Left colon (tissue), 2 donors: ENCODE measurements at regions not wholly inside any gene's neighbourhood (a gene's known extent, or its start where the extent isn't known, plus 50 kb on each side); places are given as distances from the start of the nearest gene placed in this dataset.
A peak's percentile ranks its signal among the peaks of the same experiment; 100 is the strongest.

ENCODE experiments used
- ATAC-seq: fragments of 200-7000 bp; cut with Tn5 transposase; one replicate; pipeline ENCODE4 v1.9.1; 2020; ENCODE audit warnings: mild to moderate bottlenecking, moderate library complexity
- DNase-seq, 2 donors: peaks; one replicate each; pipeline ENCODE4 v3.0.0-alpha.2; 2020
- intact Hi-C, 2 donors: fragments of 100-400 bp; cut with DNase I in 1 of 2; cut with micrococcal nuclease in 1 of 2; formaldehyde crosslinking; loops; one replicate each; pipeline versions ENCODE4 v1.11.2 to v1.14.0; 2022; cut with DNase I, micrococcal nuclease
- donor health status: DM: no; HTN: no; CAD: no.
- donor health status: DM: yes; HTN: yes; CAD: no.

DNA sequence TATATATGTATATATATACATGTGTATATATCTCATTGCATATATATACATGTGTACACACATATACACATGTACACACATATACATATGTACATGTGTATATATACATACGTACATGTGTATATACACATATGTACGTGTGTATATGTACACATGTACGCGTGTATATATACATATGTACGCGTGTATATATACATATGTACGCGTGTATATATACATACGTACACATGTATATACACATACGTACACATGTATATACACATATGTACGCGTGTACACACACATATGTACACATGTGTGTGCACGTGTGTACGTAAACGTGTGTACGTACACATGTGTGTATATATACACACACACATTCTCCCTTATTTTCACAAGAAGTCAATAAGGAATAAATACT is 141.6 kb upstream of the TMCC3 start:
- no peak for ATAC-seq
- DNase-seq: no peak
- intact Hi-C loops: no loop called here

- DNase-seq (no peak), ATAC-seq (no peak)
- intact Hi-C loops: no loop called here
Observed at GRCh38 chr12:94790825-94791224, 140.5 kb upstream of the TMCC3 start.

DNA sequence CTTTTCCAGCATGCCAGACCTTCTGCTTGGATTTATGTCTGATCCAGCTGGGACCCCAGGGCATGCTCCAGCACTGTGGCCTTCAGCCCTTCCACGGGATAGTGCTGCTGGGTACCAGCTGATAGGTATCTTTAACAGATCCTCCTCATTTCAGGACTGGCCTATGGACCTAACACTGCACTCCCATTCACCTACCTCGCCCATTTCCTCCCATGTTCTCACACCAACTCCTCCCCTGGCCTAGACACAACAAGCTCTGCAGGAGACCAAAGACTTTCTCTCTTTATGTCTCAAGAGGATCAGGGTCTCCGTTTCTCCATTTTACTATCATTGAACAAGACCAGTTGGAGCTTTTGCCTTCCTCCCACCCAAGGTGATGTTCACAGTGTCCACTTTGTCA is 140.0 kb upstream of the TMCC3 start:
- intact Hi-C loops: no loop called here
- peak; percentile 24 for ATAC-seq
- DNase-seq: no peak

GRCh38 chr12:94789510-94790225 is 139.3 kb upstream of the TMCC3 start:
- no peak for DNase-seq
- no peak for ATAC-seq
- intact Hi-C loops: no loop called here

DNA sequence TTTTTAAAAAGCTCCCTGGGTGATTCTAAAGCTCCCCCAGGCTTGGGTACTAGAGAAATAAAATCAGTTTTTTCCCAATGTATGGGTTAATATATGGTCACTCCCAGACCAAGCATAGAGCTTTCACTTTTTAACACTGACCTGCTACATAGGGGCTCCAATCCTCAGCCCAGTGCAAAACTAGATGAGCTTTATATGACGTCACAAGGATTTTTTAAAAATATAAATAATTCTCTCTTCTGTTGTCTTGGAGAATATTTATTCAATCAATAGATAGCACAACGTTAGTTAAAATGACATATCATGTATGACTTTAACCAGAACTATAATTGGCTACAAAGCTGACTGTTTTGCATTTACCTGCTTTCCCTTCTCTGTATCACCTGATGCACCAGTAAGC is 137.9 kb upstream of the TMCC3 start:
- ATAC-seq (no peak), DNase-seq (no peak)
- intact Hi-C loops: no loop called here

DNA sequence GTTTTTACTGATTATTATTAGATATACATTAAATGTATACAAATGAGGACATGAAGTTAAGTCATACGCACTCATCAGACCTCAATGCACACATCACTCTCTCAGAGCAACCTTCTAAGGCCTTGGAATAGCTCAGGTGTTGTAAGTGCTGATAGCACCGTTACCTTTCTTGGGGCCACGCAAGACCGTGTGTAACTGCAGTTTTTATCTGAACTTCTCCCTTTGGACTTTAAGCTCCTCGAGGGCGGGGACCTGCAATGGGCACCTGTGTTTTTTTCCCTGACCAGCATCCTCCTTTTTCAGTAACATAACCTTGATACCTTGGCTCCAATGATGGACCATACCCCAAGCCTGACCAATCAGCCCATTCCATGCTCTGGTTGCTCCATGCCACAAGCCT is 136.5 kb upstream of the TMCC3 start:
- DNase-seq (no peak), ATAC-seq (peak; percentile 50)
- intact Hi-C loops: no loop called here

GRCh38 chr12:94783862-94784261 is 133.5 kb upstream of the TMCC3 start:
- DNase-seq (no peak), ATAC-seq (no peak)
- intact Hi-C loops: no loop called here

- intact Hi-C loops: no loop called here
- ATAC-seq: no peak
- no peak for DNase-seq
Observed at GRCh38 chr12:94783343-94783742, 133.0 kb upstream of the TMCC3 start.

DNA sequence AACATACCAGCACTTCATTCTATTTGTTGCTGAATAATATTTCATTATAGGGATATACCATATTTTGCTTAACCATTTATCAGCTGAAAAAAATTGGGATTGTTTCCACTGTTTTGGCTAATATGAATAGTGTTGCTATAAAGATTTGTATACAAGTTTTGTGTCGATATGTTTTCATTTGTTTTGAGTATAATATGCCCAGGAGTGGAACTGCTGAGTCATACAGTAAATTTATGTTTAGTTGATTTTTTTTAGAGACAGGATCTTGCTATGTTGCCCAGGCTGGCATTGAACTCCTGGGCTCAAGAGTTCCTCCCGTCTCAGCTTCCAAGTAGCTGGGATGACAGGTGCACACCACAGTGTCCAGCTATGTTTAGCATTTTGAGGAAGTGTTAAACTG is 131.5 kb upstream of the TMCC3 start:
- DNase-seq: no peak
- ATAC-seq: no peak
- intact Hi-C loops: no loop called here

DNA sequence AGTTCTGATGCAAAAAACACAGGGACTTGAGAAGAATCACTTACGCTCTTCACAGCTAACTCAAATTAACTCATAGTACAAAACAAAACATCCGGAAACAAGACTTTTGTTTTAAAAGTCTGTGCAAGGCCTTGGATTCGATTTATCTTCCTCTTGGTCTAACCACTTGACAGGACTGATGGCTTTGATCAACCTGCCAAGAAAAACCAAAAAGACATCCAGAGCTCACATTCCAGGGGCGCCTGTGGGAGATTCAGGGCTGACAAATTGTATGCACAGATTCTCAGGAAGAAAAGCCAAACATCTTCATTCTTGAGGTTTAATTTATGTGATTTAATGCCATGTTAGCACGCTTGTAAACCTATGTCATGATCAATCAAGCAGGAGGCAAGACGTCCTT is 129.1 kb upstream of the TMCC3 start:
- intact Hi-C loops: no loop called here
- ATAC-seq (no peak), DNase-seq (no peak)

DNA sequence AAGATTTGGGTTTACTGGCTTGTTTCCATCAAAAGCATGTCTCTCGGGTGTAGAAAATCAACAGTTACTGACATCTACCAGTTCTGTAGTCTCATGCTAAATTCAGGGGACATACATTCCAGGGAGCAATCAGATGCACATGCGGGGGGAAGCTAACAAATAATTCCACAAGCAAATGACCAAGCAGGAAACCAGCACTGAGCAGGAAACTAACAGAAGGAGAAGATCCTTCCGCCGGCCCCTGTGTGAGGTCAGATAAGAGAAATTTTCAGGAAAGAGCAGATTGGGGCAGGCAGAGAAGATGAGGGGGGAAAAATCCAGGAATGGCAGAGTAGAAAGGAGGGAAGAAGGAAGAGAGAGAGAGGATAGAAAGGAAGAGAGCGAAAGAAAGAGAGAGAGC is 127.6 kb upstream of the TMCC3 start:
- no peak for DNase-seq
- intact Hi-C loops: no loop called here
- ATAC-seq: no peak

DNA sequence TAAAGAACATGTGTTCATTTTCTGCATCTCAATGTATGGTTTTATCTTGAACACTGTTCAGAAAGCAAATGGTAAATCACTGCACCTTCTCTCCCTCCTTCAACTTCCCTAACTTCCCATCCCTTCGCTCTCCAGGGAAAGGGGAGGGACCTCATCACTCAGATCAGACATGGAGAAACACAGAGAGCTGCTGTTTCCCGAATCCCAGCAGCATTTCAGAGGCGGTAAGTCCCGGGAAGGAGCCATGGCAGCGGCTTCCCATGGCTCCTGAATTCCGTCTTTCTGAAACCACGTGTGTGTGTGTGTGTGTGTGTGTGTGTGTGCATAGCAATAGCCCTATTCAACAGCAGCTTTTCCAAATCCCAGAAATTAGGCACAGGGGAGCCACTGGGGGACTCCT is 125.4 kb upstream of the TMCC3 start:
- ATAC-seq (no peak), DNase-seq (no peak)
- intact Hi-C loops: no loop called here

GRCh38 chr12:94771741-94772140 is 121.4 kb upstream of the TMCC3 start:
- ATAC-seq (no peak), DNase-seq (no peak)
- intact Hi-C loops: no loop called here

DNA sequence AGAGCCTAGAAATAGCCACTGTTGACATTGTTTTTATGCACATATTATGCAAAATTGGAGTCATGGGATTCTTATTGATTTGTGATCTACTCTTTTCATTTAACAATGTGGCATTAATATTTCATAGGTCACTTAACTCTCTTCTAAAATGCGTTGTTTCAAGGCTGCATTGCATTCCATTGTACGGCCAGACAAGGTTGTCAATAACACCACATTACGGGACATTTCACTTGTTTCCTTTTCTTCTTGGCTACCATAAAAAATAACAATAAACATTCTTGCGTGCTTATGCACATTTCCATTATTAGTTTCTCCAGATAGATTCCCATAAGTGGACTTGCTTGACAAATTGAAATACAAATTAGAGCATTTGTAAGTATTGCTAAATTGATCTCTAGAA is 120.8 kb upstream of the TMCC3 start:
- intact Hi-C loops: no loop called here
- DNase-seq: no peak
- ATAC-seq: no peak

DNA sequence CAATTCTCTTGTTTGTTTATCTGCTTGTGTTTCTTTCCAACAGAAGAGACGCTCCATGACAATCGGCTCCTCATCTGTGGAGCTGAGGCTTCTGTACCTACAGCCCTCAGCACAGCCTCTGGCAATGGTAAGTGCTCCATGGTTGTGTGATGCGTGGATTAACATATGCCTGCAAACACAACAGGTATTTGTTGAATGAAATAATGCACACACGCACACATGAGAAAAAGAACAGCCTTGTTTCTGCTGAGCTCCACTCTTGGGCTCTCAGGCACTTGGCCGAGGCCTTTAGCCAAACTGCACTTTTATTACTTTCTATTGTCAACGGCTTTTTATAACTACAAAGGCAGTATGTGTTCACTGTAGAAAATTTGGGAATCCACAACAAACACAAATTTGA is 120.4 kb upstream of the TMCC3 start:
- ATAC-seq: peak; percentile 49
- intact Hi-C loops: no loop called here
- peak in 1 of 2 donors; percentile 28 for DNase-seq

GRCh38 chr12:94769776-94770759 is 119.7 kb upstream of the TMCC3 start:
- no peak for DNase-seq
- ATAC-seq: peak; percentile 68
- intact Hi-C loops: no loop called here

DNA sequence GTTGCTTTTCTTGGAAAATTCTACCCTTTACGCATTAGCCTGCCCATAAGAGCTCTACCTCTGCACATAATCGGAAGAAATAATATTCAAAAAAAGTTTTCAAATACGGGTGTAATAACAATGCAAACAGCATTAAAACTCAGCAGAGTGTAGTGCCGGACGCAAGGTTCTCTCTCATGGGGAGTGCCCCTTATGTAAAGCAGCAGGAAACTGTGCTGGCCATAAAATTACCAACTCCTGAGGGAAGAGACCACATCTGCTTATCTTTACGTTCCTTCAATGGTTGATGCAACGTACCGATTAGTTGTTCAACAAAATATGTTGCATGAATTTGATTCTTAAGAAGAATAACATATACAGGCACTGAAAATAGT is 118.7 kb upstream of the TMCC3 start:
- DNase-seq (peak; percentile 41 to 59), ATAC-seq (peak; percentile 88)
- intact Hi-C loops: no loop called here

- peak in 1 of 2 donors; percentile 45 for DNase-seq
- ATAC-seq: peak; percentile 30
- intact Hi-C loops: no loop called here
Observed at GRCh38 chr12:94768398-94769046, 118.2 kb upstream of the TMCC3 start.

DNA sequence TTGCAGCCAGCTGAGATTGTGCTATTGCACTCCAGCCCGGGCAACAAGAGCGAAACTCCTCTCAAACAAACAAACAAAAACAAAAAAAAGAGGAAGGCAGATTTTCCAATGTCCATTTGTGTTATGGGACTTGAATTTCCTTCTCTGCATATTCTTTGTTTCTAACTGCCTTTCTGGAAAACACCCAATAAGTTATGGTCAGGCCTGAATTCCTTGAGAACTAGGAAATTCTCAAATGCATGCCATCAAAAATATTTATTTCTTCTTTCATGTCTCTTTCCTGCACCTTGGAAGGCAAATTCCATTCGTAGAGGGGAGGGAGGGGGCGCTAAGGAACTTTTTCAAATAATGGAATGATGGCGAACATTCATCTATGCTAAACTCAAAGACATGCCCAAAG is 117.6 kb upstream of the TMCC3 start:
- ATAC-seq (no peak), DNase-seq (no peak)
- intact Hi-C loops: no loop called here

- intact Hi-C loops: no loop called here
- ATAC-seq (no peak), DNase-seq (no peak)
Observed at GRCh38 chr12:94766397-94766796, 116.0 kb upstream of the TMCC3 start.
